ENCODE measurements at regions not wholly inside any gene's neighbourhood (a gene's known extent, or its start where the extent isn't known, plus 50 kb on each side); places are given as distances from the start of the nearest gene placed in this dataset.

- no peaks in the 10 kb centered on the region for H3K4me1 Mint-ChIP-seq
- Histone ChIP-seq H3K27me3 (ENCODE audit: insufficient read depth, low read length) (no peaks in the 10 kb centered on the region), H4K5ac (ENCODE audit: insufficient read length, low read depth, low read length) (no peak overlapping the region), H3K23ac (ENCODE audit: insufficient read length, low read depth, low read length) (no peak overlapping the region), H3K56ac (ENCODE audit: insufficient read length, low read depth, low read length) (no peak overlapping the region), H2BK120ac (ENCODE audit: low read depth, low read length, poor library complexity, severe bottlenecking) (no peak overlapping the region), H4K8ac (replicated peaks; ENCODE audit: insufficient read length, low read depth, low read length) (no peak overlapping the region), H2AFZ (ENCODE audit: low read length) (no peak overlapping the region), H3K27ac (ENCODE audit: insufficient read length, low read depth, low read length) (no peak overlapping the region), H2BK5ac (ENCODE audit: insufficient read length, low read length) (no peak overlapping the region), H3K18ac (ENCODE audit: insufficient read length, low read depth, low read length) (no peak overlapping the region), H2AK5ac (ENCODE audit: insufficient read length, low read length) (no peak overlapping the region), H3K14ac (ENCODE audit: insufficient read depth, low read length) (no peak overlapping the region), H3K79me2 (ENCODE audit: insufficient read depth, low read length) (no peaks in the 10 kb centered on the region), H3T11ph (ENCODE audit: low read length) (no peak overlapping the region), H4K20me1 (ENCODE audit: control insufficient read depth, insufficient read depth, insufficient read length) (no peaks in the 10 kb centered on the region), H3K79me1 (ENCODE audit: insufficient read depth, low read depth, low read length, poor library complexity, severe bottlenecking) (no peaks in the 10 kb centered on the region), H3K9ac (ENCODE audit: extremely low read depth, insufficient read length, low read length) (no peak overlapping the region), H4K91ac (ENCODE audit: insufficient read length, low read depth, low read length) (no peak overlapping the region), H3K4me2 (ENCODE audit: insufficient read depth, insufficient read length, low read length) (no peak overlapping the region), H2BK12ac (ENCODE audit: insufficient read length, low read depth, low read length) (no peak overlapping the region), H2BK15ac (ENCODE audit: low read depth, low read length) (no peak overlapping the region), H3K4ac (ENCODE audit: low read depth, low read length) (no peak overlapping the region), H3K4me1 (ENCODE audit: insufficient read depth, low read length) (no peaks in the 10 kb centered on the region), H3K23me2 (ENCODE audit: insufficient read length, low read depth, low read length, poor library complexity, severe bottlenecking) (no peaks in the 10 kb centered on the region), H2BK20ac (ENCODE audit: low read depth, low read length, poor library complexity, severe bottlenecking) (no peak overlapping the region), H3K9me3 (ENCODE audit: control insufficient read depth, low read depth, low read length) (peaks cover 30% of the 10 kb centered on the region)
- no peak for DNase-seq
- no peak for TF ChIP-seq CTCF (conservative IDR thresholded peaks at IDR 0.05)
- no peak overlapping the region for H3K27ac Mint-ChIP-seq
- no CpG with 5 or more reads among the region's 2 CpGs for WGBS (ENCODE audit: extremely low coverage, insufficient read length, low lambda C conversion rate)
- H3K36me3 Mint-ChIP-seq (ENCODE audit: insufficient read depth in 1 of 3, low read depth in 3 of 3), result peaks cover 17 to 43% (median 34%) of the 10 kb centered on the region in 3 experiments
- H3K27me3 Mint-ChIP-seq (ENCODE audit: low read depth), result no peaks in the 10 kb centered on the region; the same call in none of the 2 replicates
- H3K9me3 Mint-ChIP-seq, result peaks cover 43 to 44% of the 10 kb centered on the region in 2 experiments
- H3K4me3 Mint-ChIP-seq, result no peak overlapping the region
These were observed 971.2 kb upstream of the CDH9 start for GRCh38 chr5:28009576-28009975.

All from H9 (cell line).